ENCODE measurements at regions not wholly inside any gene's neighbourhood (a gene's known extent, or its start where the extent isn't known, plus 50 kb on each side); places are given as distances from the start of the nearest gene placed in this dataset.

DNA sequence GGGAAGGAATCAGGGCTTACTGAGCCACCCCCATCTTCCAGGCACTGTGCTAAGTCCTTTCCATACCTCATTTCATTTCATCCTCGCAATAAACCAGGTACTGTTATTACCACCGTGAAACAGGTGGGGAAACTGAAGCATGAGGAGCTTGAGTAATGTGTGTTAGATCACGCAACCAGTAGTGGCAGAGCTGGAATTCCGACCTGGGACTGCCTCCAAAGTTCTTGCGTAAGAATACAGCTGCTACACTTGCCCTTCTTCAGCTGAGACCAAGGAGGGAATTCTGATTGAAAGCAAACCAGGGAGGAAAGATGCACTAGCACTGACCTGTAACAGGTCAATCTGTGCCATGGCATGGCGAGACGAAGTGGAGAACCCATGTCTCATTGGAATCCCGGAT is 113.4 kb upstream of the MSX2 start:
- TF ChIP-seq, protein P1, sequence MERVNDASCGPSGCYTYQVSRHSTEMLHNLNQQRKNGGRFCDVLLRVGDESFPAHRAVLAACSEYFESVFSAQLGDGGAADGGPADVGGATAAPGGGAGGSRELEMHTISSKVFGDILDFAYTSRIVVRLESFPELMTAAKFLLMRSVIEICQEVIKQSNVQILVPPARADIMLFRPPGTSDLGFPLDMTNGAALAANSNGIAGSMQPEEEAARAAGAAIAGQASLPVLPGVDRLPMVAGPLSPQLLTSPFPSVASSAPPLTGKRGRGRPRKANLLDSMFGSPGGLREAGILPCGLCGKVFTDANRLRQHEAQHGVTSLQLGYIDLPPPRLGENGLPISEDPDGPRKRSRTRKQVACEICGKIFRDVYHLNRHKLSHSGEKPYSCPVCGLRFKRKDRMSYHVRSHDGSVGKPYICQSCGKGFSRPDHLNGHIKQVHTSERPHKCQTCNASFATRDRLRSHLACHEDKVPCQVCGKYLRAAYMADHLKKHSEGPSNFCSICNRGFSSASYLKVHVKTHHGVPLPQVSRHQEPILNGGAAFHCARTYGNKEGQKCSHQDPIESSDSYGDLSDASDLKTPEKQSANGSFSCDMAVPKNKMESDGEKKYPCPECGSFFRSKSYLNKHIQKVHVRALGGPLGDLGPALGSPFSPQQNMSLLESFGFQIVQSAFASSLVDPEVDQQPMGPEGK (CRISPR knock-in tag; IDR thresholded peaks at IDR 0.05; ENCODE audit: borderline replicate concordance), result no peak
- TF ChIP-seq BACH2 (CRISPR knock-in tag; IDR thresholded peaks at IDR 0.05; ENCODE audit: borderline replicate concordance) (no peak), OSR1 (CRISPR knock-in tag; IDR thresholded peaks at IDR 0.05) (no peak), SNAI2 (CRISPR knock-in tag; IDR thresholded peaks at IDR 0.05) (no peak), CREB5 (CRISPR knock-in tag; IDR thresholded peaks at IDR 0.05; ENCODE audit: low read depth) (no peak), ISL1 (CRISPR knock-in tag; IDR thresholded peaks at IDR 0.05) (no peak), ESRRG (CRISPR knock-in tag; IDR thresholded peaks at IDR 0.05) (no peak)
- TF ChIP-seq, protein P2, sequence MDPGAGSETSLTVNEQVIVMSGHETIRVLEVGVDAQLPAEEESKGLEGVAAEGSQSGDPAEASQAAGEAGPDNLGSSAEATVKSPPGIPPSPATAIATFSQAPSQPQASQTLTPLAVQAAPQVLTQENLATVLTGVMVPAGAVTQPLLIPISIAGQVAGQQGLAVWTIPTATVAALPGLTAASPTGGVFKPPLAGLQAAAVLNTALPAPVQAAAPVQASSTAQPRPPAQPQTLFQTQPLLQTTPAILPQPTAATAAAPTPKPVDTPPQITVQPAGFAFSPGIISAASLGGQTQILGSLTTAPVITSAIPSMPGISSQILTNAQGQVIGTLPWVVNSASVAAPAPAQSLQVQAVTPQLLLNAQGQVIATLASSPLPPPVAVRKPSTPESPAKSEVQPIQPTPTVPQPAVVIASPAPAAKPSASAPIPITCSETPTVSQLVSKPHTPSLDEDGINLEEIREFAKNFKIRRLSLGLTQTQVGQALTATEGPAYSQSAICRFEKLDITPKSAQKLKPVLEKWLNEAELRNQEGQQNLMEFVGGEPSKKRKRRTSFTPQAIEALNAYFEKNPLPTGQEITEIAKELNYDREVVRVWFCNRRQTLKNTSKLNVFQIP (CRISPR knock-in tag; IDR thresholded peaks at IDR 0.05; ENCODE audit: borderline replicate concordance, low read depth), result no peak
- ATAC-seq, result no peak

GRCh38 chr5:174612686-174613085 is 111.7 kb upstream of the MSX2 start:
- ATAC-seq, result no peak
- no peak for TF ChIP-seq ZFP30 (CRISPR knock-in tag; IDR thresholded peaks at IDR 0.05)
- TF ChIP-seq TOX (CRISPR knock-in tag; IDR thresholded peaks at IDR 0.05; ENCODE audit: borderline replicate concordance), result no peak
- TF ChIP-seq GLIS3 (CRISPR knock-in tag; IDR thresholded peaks at IDR 0.05), result no peak

GRCh38 chr5:174614500-174615135 is 109.8 kb upstream of the MSX2 start:
- TF ChIP-seq, protein P1 (CRISPR knock-in tag; IDR thresholded peaks at IDR 0.05; ENCODE audit: borderline replicate concordance), result no peak
- TF ChIP-seq OSR1 (CRISPR knock-in tag; IDR thresholded peaks at IDR 0.05) (no peak), BACH2 (CRISPR knock-in tag; IDR thresholded peaks at IDR 0.05; ENCODE audit: borderline replicate concordance) (no peak), CREB5 (CRISPR knock-in tag; IDR thresholded peaks at IDR 0.05; ENCODE audit: low read depth) (no peak), ZFP30 (CRISPR knock-in tag; IDR thresholded peaks at IDR 0.05) (no peak), SNAI2 (CRISPR knock-in tag; IDR thresholded peaks at IDR 0.05) (no peak), TCF4 (CRISPR knock-in tag; IDR thresholded peaks at IDR 0.05; ENCODE audit: borderline replicate concordance) (no peak), ZNF70 (CRISPR knock-in tag; IDR thresholded peaks at IDR 0.05) (no peak), ISL1 (CRISPR knock-in tag; IDR thresholded peaks at IDR 0.05) (no peak), ZFP3 (CRISPR knock-in tag; IDR thresholded peaks at IDR 0.05) (no peak), TOX (CRISPR knock-in tag; IDR thresholded peaks at IDR 0.05; ENCODE audit: borderline replicate concordance) (no peak), ZNF8 (CRISPR knock-in tag; IDR thresholded peaks at IDR 0.05) (no peak), ZNF565 (CRISPR knock-in tag; conservative IDR thresholded peaks at IDR 0.05; ENCODE audit: low read depth) (no peak), ESRRG (CRISPR knock-in tag; IDR thresholded peaks at IDR 0.05) (no peak), CSDC2 (CRISPR knock-in tag; IDR thresholded peaks at IDR 0.05) (no peak), PPARA (CRISPR knock-in tag; IDR thresholded peaks at IDR 0.05; ENCODE audit: borderline replicate concordance) (no peak), RARB (CRISPR knock-in tag; IDR thresholded peaks at IDR 0.05) (no peak)
- TF ChIP-seq, protein P2 (CRISPR knock-in tag; IDR thresholded peaks at IDR 0.05; ENCODE audit: borderline replicate concordance, low read depth), result no peak
- ATAC-seq, result no peak

Data from SK-N-SH treated with all-trans-retinoic acid at 6 μM for 48 hours (cell line).